ENCODE measurements at regions not wholly inside any gene's neighbourhood (a gene's known extent, or its start where the extent isn't known, plus 50 kb on each side); places are given as distances from the start of the nearest gene placed in this dataset.

DNA sequence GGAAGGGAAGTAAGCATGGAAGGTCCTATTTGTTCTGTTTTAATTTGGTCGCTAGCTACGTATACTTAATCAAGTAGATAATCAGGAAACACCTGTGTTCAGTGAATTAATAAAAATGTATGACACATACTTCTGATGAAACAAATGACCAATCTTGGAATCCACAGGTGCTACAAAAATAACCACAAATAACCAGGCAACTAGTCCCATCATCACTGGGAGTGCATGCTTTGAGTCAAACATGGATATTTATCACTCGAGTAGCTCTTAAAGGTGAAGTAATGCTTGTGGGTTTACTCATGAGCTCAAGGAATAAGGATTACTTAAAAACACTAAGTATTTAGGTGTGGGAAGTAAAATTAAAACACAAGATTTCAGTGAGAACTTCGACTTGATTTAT lies 285.6 kb upstream of the ID4 start:
- no peaks in the 10 kb centered on the region for H3K9me3 ChIP-seq
- H3K36me3 ChIP-seq: no peaks in the 10 kb centered on the region
- no peaks in the 10 kb centered on the region for H3K27me3 ChIP-seq
- no peak for DNase-seq (ENCODE audit: extremely low spot score)
- no peak overlapping the region for H3K4me3 ChIP-seq
- 87% methylated on average over 4 of the region's 4 CpGs for WGBS
- intact Hi-C loops (cut with DNase I): no loop called here
- no peak overlapping the region for H3K27ac ChIP-seq (replicated peaks in 1 of 4)
- H3K4me1 ChIP-seq: peaks cover 0 to 6% (median 5%) of the 10 kb centered on the region in 4 donors
- no peak for TF ChIP-seq POLR2A (IDR thresholded peaks at IDR 0.05; ENCODE audit: low read depth)
- TF ChIP-seq, protein P1, sequence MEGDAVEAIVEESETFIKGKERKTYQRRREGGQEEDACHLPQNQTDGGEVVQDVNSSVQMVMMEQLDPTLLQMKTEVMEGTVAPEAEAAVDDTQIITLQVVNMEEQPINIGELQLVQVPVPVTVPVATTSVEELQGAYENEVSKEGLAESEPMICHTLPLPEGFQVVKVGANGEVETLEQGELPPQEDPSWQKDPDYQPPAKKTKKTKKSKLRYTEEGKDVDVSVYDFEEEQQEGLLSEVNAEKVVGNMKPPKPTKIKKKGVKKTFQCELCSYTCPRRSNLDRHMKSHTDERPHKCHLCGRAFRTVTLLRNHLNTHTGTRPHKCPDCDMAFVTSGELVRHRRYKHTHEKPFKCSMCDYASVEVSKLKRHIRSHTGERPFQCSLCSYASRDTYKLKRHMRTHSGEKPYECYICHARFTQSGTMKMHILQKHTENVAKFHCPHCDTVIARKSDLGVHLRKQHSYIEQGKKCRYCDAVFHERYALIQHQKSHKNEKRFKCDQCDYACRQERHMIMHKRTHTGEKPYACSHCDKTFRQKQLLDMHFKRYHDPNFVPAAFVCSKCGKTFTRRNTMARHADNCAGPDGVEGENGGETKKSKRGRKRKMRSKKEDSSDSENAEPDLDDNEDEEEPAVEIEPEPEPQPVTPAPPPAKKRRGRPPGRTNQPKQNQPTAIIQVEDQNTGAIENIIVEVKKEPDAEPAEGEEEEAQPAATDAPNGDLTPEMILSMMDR (IDR thresholded peaks at IDR 0.05): no peak
- no peak for TF ChIP-seq POLR2AphosphoS5 (IDR thresholded peaks at IDR 0.05)
- TF ChIP-seq EP300 (IDR thresholded peaks at IDR 0.05): no peak

DNA sequence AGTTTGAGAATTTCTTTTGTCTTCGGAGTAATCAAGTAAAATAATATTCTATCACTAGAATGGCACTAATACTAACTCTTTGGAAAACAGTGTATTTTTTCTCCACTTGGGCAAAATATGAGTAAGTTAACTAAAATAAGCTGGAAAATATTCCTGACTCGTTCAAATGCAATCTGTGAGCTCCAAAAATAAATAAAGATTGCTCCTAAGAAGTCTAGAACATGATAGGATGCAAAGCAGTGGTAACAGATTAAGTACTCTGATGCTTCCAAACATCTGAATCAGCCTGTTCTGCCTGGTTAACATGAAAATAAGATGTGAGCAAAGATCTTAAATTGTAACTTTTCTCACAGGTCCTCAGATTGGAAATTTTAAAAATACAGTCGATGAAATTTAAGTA lies 285.1 kb upstream of the ID4 start:
- H3K4me3 ChIP-seq: no peak overlapping the region
- DNase-seq (ENCODE audit: extremely low spot score): no peak
- no peaks in the 10 kb centered on the region for H3K9me3 ChIP-seq
- TF ChIP-seq POLR2A (IDR thresholded peaks at IDR 0.05; ENCODE audit: low read depth) (no peak), EP300 (IDR thresholded peaks at IDR 0.05) (no peak)
- TF ChIP-seq, protein P1 (IDR thresholded peaks at IDR 0.05): no peak
- H3K4me1 ChIP-seq: peaks cover 0 to 6% (median 5%) of the 10 kb centered on the region in 4 donors
- H3K27me3 ChIP-seq: no peaks in the 10 kb centered on the region
- H3K36me3 ChIP-seq: no peaks in the 10 kb centered on the region
- WGBS: 66% methylated on average over 3 of the region's 3 CpGs
- intact Hi-C loops (cut with DNase I): no loop called here
- H3K27ac ChIP-seq (replicated peaks in 1 of 4): no peak overlapping the region

DNA sequence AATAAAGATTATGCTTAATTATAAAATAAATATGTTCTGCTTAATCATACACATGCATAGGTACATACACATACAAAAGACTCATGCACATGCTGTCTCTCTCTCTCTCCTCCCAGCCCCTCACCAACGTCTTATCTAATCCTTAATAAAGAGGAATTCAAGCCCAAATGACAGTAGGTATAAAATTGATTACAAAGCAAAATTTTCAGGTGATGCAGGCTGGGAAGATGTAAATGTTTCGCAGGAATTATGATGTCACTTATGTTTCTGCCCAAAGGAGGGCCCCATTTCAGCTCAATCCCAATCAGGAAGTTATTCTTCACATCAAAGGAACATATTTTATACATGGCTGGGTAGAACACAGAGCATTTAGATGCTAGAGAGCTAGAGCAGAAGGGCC lies 284.6 kb upstream of the ID4 start:
- Histone ChIP-seq H3K4me1 (peaks cover 0 to 6% (median 5%) of the 10 kb centered on the region in 4 donors), H3K27me3 (no peaks in the 10 kb centered on the region), H3K36me3 (no peaks in the 10 kb centered on the region), H3K27ac (replicated peaks in 1 of 4) (no peak overlapping the region), H3K4me3 (no peak overlapping the region), H3K9me3 (no peaks in the 10 kb centered on the region)
- TF ChIP-seq, protein P1 (IDR thresholded peaks at IDR 0.05): no peak
- TF ChIP-seq POLR2A (IDR thresholded peaks at IDR 0.05; ENCODE audit: low read depth) (no peak), EP300 (IDR thresholded peaks at IDR 0.05) (no peak), POLR2AphosphoS5 (IDR thresholded peaks at IDR 0.05) (no peak)
- DNase-seq (ENCODE audit: extremely low spot score): no peak
- intact Hi-C loops (cut with DNase I): no loop called here
- WGBS: 74% methylated on average over 2 of the region's 2 CpGs

DNA sequence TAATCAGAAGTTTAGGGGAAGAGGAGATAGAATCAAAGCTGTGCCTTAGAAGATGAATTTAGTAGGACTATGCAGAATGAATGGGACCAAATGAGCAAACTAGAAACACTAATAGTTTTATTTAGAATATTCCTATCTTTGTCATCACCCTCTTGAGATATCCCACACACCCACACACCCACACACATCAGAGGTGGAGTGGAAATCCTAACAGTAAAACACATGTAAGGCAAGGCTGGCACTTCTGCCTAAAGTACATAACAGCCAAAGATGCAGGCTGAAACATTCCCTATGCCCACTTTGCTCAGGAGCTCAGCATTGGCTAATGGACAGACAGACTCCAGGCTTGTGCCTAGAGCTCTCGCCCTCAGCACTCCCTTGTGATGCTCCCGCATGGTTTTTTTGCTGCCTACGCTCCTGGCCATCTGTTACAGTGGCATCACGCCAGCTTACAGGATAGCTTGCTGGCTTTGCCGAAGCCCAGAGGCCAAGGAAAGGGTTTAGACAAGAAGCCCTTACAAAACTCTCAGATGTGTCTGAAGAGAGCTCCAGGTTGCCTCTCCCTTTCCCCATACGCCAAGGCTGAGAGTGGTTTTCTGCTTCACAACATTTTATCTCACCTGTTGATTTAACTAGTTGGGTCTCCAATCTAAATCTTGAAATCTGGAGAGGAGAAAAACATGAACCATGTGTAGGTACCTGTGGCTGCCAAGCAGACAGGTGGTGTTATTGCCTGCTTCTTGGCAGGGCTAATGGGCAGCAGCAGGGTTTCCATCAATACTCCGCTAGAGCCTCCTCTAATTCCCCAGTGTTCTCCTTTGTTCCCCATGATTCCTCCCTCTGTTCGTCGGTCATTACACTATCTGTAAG lies 282.6 kb upstream of the ID4 start:
- Histone ChIP-seq H3K27me3 (no peaks in the 10 kb centered on the region), H3K36me3 (no peaks in the 10 kb centered on the region), H3K27ac (replicated peaks in 1 of 4) (no peak overlapping the region), H3K4me3 (no peak overlapping the region), H3K4me1 (peaks cover 0 to 6% (median 5%) of the 10 kb centered on the region in 4 donors), H3K9me3 (no peaks in the 10 kb centered on the region)
- 86% methylated on average over 4 of the region's 9 CpGs for WGBS
- TF ChIP-seq POLR2AphosphoS5 (IDR thresholded peaks at IDR 0.05) (no peak), EP300 (IDR thresholded peaks at IDR 0.05) (no peak), POLR2A (IDR thresholded peaks at IDR 0.05; ENCODE audit: low read depth) (no peak)
- TF ChIP-seq, protein P1 (IDR thresholded peaks at IDR 0.05): no peak
- no peak for DNase-seq (ENCODE audit: extremely low spot score)
- intact Hi-C loops (cut with DNase I): no loop called here

Data from esophagus muscularis mucosa (tissue), 4 donors.